Muscle layer of duodenum (tissue), 2 donors: ENCODE measurements at regions not wholly inside any gene's neighbourhood (a gene's known extent, or its start where the extent isn't known, plus 50 kb on each side); places are given as distances from the start of the nearest gene placed in this dataset.

Experiments
- H3K27ac ChIP-seq: one replicate; pipeline ENCODE4 v1.7.0; 2013; ENCODE audit warnings: mild to moderate bottlenecking, low read length
- H3K27me3 ChIP-seq: one replicate; pipeline ENCODE4 v1.7.0; 2013; ENCODE audit warnings: low read depth, mild to moderate bottlenecking, control low read depth, low read length
- H3K36me3 ChIP-seq, 2 donors: one replicate each; pipeline ENCODE4 v1.7.0; 2013; ENCODE audit warnings: low read length in 2 of 2, control low read depth in 1 of 2, mild to moderate bottlenecking in 1 of 2; ENCODE audit not compliant: insufficient read depth in 2 of 2, control insufficient read depth in 1 of 2
- H3K4me1 ChIP-seq, 2 donors: one replicate each; pipeline ENCODE4 v1.7.0; 2013; ENCODE audit warnings: low read length in 2 of 2, mild to moderate bottlenecking in 2 of 2, control low read depth in 1 of 2, moderate library complexity in 1 of 2; ENCODE audit not compliant: insufficient read depth in 2 of 2, control insufficient read depth in 1 of 2
- H3K4me3 ChIP-seq, 2 donors: one replicate each; pipeline ENCODE4 v1.7.0; 2013; ENCODE audit warnings: low read length in 2 of 2, low read depth in 1 of 2, mild to moderate bottlenecking in 1 of 2
- H3K9me3 ChIP-seq, 2 donors: one replicate each; pipeline ENCODE4 v1.7.0; 2013; ENCODE audit warnings: low read length in 2 of 2, control low read depth in 1 of 2, mild to moderate bottlenecking in 1 of 2; ENCODE audit not compliant: control insufficient read depth in 1 of 2
- donor health status: healthy.

- no peaks in the 10 kb centered on the region for H3K4me1 ChIP-seq
- no peak overlapping the region for H3K27ac ChIP-seq
- no peak overlapping the region for H3K4me3 ChIP-seq
- H3K9me3 ChIP-seq: no peaks in the 10 kb centered on the region
- no peaks in the 10 kb centered on the region for H3K36me3 ChIP-seq
- H3K27me3 ChIP-seq: no peaks in the 10 kb centered on the region
These were observed 79.3 kb upstream of the TNS3 start for GRCh38 chr7:47661051-47661714.

GRCh38 chr7:47659664-47660462, 78.0 kb upstream of the TNS3 start:
- Histone ChIP-seq H3K27ac (no peak overlapping the region), H3K4me1 (no peaks in the 10 kb centered on the region), H3K4me3 (no peak overlapping the region), H3K36me3 (no peaks in the 10 kb centered on the region), H3K27me3 (no peaks in the 10 kb centered on the region), H3K9me3 (no peaks in the 10 kb centered on the region)

- H3K27me3 ChIP-seq: no peaks in the 10 kb centered on the region
- H3K9me3 ChIP-seq: no peaks in the 10 kb centered on the region
- H3K4me1 ChIP-seq: no peaks in the 10 kb centered on the region
- no peak overlapping the region for H3K4me3 ChIP-seq
- H3K36me3 ChIP-seq: no peaks in the 10 kb centered on the region
- H3K27ac ChIP-seq: no peak overlapping the region
These were observed 77.2 kb upstream of the TNS3 start for GRCh38 chr7:47658886-47659635.

- no peaks in the 10 kb centered on the region for H3K27me3 ChIP-seq
- no peaks in the 10 kb centered on the region for H3K36me3 ChIP-seq
- H3K4me1 ChIP-seq: no peaks in the 10 kb centered on the region
- no peak overlapping the region for H3K27ac ChIP-seq
- H3K9me3 ChIP-seq: no peaks in the 10 kb centered on the region
- H3K4me3 ChIP-seq: no peak overlapping the region
These were observed 75.2 kb upstream of the TNS3 start for GRCh38 chr7:47657126-47657525.

GRCh38 chr7:47654672-47655298, 72.9 kb upstream of the TNS3 start:
- Histone ChIP-seq H3K4me3 (no peak overlapping the region), H3K27me3 (no peaks in the 10 kb centered on the region), H3K27ac (no peak overlapping the region), H3K36me3 (no peaks in the 10 kb centered on the region), H3K9me3 (no peaks in the 10 kb centered on the region), H3K4me1 (no peaks in the 10 kb centered on the region)

GRCh38 chr7:47653550-47654411, 71.9 kb upstream of the TNS3 start:
- no peaks in the 10 kb centered on the region for H3K4me1 ChIP-seq
- H3K9me3 ChIP-seq: no peaks in the 10 kb centered on the region
- no peaks in the 10 kb centered on the region for H3K36me3 ChIP-seq
- H3K4me3 ChIP-seq: no peak overlapping the region
- no peaks in the 10 kb centered on the region for H3K27me3 ChIP-seq
- H3K27ac ChIP-seq: no peak overlapping the region

- Histone ChIP-seq H3K9me3 (no peaks in the 10 kb centered on the region), H3K36me3 (no peaks in the 10 kb centered on the region)
These were observed 70.7 kb upstream of the TNS3 start for GRCh38 chr7:47652591-47652990.

GRCh38 chr7:47651355-47652317, 69.7 kb upstream of the TNS3 start:
- Histone ChIP-seq H3K4me1 (no peaks in the 10 kb centered on the region), H3K4me3 (no peak overlapping the region), H3K36me3 (no peaks in the 10 kb centered on the region), H3K27me3 (no peaks in the 10 kb centered on the region), H3K27ac (no peak overlapping the region), H3K9me3 (no peaks in the 10 kb centered on the region)

More at GRCh38 chr7:47652591-47652990, 70.7 kb upstream of the TNS3 start:
- Histone ChIP-seq H3K27ac (no peak overlapping the region), H3K27me3 (no peaks in the 10 kb centered on the region), H3K4me3 (no peak overlapping the region), H3K4me1 (no peaks in the 10 kb centered on the region)

- no peak overlapping the region for H3K27ac ChIP-seq
- H3K4me1 ChIP-seq: no peaks in the 10 kb centered on the region
- no peak overlapping the region for H3K4me3 ChIP-seq
- no peaks in the 10 kb centered on the region for H3K9me3 ChIP-seq
- no peaks in the 10 kb centered on the region for H3K36me3 ChIP-seq
- no peaks in the 10 kb centered on the region for H3K27me3 ChIP-seq
These were observed 68.0 kb upstream of the TNS3 start for GRCh38 chr7:47649919-47650318.
